MM.1S (cell line): ENCODE measurements at regions not wholly inside any gene's neighbourhood (a gene's known extent, or its start where the extent isn't known, plus 50 kb on each side); places are given as distances from the start of the nearest gene placed in this dataset.

Experiments
- DNase-seq: peaks from one replicate; pipeline ENCODE4 v3.0.0-alpha.2; 2015
- H2AFZ ChIP-seq: fragments of 300-600 bp; sonication (generic); 2 replicates; pipeline ENCODE4 v1.6.0; 2016; ENCODE audit warnings: antibody characterized with exemption, low read length
- H3F3A ChIP-seq: fragments of 300-600 bp; sonication (generic); 2 replicates; pipeline ENCODE4 v1.6.1; 2016; ENCODE audit warnings: mild to moderate bottlenecking, antibody characterized with exemption, low read length, moderate library complexity, mixed read lengths; ENCODE audit not compliant: insufficient read depth
- H3K27ac ChIP-seq: fragments of 300-600 bp; sonication (generic); 2 replicates; pipeline ENCODE4 v1.5.1; 2016; ENCODE audit warnings: mild to moderate bottlenecking, low read length
- H3K27me3 ChIP-seq: fragments of 300-600 bp; sonication (generic); replicated peaks from 2 replicates; pipeline ENCODE4 v1.6.0; 2016; ENCODE audit warnings: low read length; ENCODE audit not compliant: insufficient read depth
- H3K36me3 ChIP-seq: fragments of 300-600 bp; sonication (generic); replicated peaks from 2 replicates; pipeline ENCODE4 v1.6.1; 2016; ENCODE audit warnings: mild to moderate bottlenecking, low read length, mixed read lengths; ENCODE audit not compliant: insufficient read depth
- H3K4me1 ChIP-seq: fragments of 300-600 bp; sonication (generic); 2 replicates; pipeline ENCODE4 v1.6.1; 2016; ENCODE audit warnings: low read length, mixed read lengths
- H3K4me2 ChIP-seq: fragments of 300-600 bp; sonication (generic); 2 replicates; pipeline ENCODE4 v1.6.0; 2016; ENCODE audit warnings: low read depth, low read length
- H3K4me3 ChIP-seq: fragments of 300-600 bp; sonication (generic); 2 replicates; pipeline ENCODE4 v1.5.1; 2016; ENCODE audit warnings: low read length, mixed read lengths
- H3K79me2 ChIP-seq: fragments of 300-600 bp; sonication (generic); 2 replicates; pipeline ENCODE4 v1.6.1; 2016; ENCODE audit warnings: mixed run types, low read length, mixed read lengths
- H3K9ac ChIP-seq: fragments of 300-600 bp; sonication (generic); 2 replicates; pipeline ENCODE4 v1.6.1; 2016; ENCODE audit warnings: low read length, mixed read lengths
- H3K9me2 ChIP-seq: fragments of 300-600 bp; sonication (generic); replicated peaks from 2 replicates; pipeline ENCODE4 v1.6.1; 2016; ENCODE audit warnings: mild to moderate bottlenecking, low read length, mixed read lengths; ENCODE audit not compliant: insufficient read depth
- H3K9me3 ChIP-seq: fragments of 300-600 bp; sonication (generic); replicated peaks from 2 replicates; pipeline ENCODE4 v1.6.1; 2016; ENCODE audit warnings: mild to moderate bottlenecking, low read length, mixed read lengths; ENCODE audit not compliant: insufficient read depth
- H4K20me1 ChIP-seq: fragments of 300-600 bp; sonication (generic); 2 replicates; pipeline ENCODE4 v1.6.1; 2016; ENCODE audit warnings: mild to moderate bottlenecking, low read length, moderate library complexity, mixed read lengths; ENCODE audit not compliant: insufficient read depth
- EZH2 ChIP-seq: fragments of 300-600 bp; sonication (generic); optimal IDR thresholded peaks from 2 replicates; pipeline ENCODE3; 2017; ENCODE audit warnings: low read depth, mild to moderate bottlenecking, antibody characterized with exemption, low read length, mixed read lengths
- EZH2phosphoT487 ChIP-seq: fragments of 300-600 bp; sonication (generic); IDR thresholded peaks from 2 replicates; pipeline ENCODE4 v1.6.1; 2018; ENCODE audit warnings: antibody characterized with exemption, low read length
- TF ChIP-seq, protein P1 (sequence below): fragments of 300-600 bp; sonication (generic); IDR thresholded peaks from 2 replicates; pipeline ENCODE4 v1.5.1; 2016; ENCODE audit warnings: antibody characterized with exemption, low read length, mixed read lengths

GRCh38 chr4:187251896-187252295 lies 528.2 kb upstream of the FAT1 start:
- DNase-seq = no peak
- Histone ChIP-seq H3K9me3 (no peaks in the 10 kb centered on the region), H3K27ac (no peak overlapping the region)

DNA sequence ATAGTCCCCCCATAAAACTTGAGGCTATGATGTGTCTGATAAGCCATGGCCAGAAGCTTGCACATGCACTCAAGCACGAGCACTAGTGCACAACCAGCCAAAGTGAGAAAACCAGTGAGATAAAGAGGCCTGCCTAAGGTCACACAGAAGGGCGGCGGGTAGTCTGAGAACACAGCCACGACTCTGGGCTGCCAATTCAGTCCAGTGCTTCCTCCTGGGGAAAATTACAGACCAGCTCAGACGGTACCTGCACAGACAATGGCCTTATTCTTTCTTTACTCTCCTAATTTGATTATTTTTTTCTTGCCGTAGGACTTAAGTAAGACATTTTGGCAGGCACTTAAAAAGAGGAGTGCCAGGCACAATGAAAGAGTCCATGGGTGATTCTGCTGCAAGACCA lies 533.2 kb upstream of the FAT1 start:
- Histone ChIP-seq H3K4me1 (no peaks in the 10 kb centered on the region), H3K4me3 (no peak overlapping the region), H4K20me1 (no peaks in the 10 kb centered on the region), H3K36me3 (no peaks in the 10 kb centered on the region), H3K4me2 (no peak overlapping the region), H2AFZ (no peak overlapping the region), H3K79me2 (no peaks in the 10 kb centered on the region), H3K9ac (no peak overlapping the region), H3K27ac (no peak overlapping the region), H3K27me3 (no peaks in the 10 kb centered on the region), H3F3A (no peaks in the 10 kb centered on the region), H3K9me3 (no peaks in the 10 kb centered on the region), H3K9me2 (no peaks in the 10 kb centered on the region)
- TF ChIP-seq EZH2 = no peak
- TF ChIP-seq, protein P1, sequence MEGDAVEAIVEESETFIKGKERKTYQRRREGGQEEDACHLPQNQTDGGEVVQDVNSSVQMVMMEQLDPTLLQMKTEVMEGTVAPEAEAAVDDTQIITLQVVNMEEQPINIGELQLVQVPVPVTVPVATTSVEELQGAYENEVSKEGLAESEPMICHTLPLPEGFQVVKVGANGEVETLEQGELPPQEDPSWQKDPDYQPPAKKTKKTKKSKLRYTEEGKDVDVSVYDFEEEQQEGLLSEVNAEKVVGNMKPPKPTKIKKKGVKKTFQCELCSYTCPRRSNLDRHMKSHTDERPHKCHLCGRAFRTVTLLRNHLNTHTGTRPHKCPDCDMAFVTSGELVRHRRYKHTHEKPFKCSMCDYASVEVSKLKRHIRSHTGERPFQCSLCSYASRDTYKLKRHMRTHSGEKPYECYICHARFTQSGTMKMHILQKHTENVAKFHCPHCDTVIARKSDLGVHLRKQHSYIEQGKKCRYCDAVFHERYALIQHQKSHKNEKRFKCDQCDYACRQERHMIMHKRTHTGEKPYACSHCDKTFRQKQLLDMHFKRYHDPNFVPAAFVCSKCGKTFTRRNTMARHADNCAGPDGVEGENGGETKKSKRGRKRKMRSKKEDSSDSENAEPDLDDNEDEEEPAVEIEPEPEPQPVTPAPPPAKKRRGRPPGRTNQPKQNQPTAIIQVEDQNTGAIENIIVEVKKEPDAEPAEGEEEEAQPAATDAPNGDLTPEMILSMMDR = no peak
- no peak for TF ChIP-seq EZH2phosphoT487
- DNase-seq = no peak

More at GRCh38 chr4:187251896-187252295, 528.2 kb upstream of the FAT1 start:
- H3K36me3 ChIP-seq = no peaks in the 10 kb centered on the region
- no peak overlapping the region for H2AFZ ChIP-seq
- no peak overlapping the region for H3K4me2 ChIP-seq
- no peaks in the 10 kb centered on the region for H3K27me3 ChIP-seq
- H4K20me1 ChIP-seq = no peaks in the 10 kb centered on the region
- H3K79me2 ChIP-seq = no peaks in the 10 kb centered on the region
- H3F3A ChIP-seq = no peaks in the 10 kb centered on the region
- no peak overlapping the region for H3K4me3 ChIP-seq
- TF ChIP-seq, protein P1 = no peak
- no peak for TF ChIP-seq EZH2phosphoT487
- TF ChIP-seq EZH2 = no peak
- no peak overlapping the region for H3K9ac ChIP-seq
- H3K4me1 ChIP-seq = no peaks in the 10 kb centered on the region
- H3K9me2 ChIP-seq = no peaks in the 10 kb centered on the region

DNA sequence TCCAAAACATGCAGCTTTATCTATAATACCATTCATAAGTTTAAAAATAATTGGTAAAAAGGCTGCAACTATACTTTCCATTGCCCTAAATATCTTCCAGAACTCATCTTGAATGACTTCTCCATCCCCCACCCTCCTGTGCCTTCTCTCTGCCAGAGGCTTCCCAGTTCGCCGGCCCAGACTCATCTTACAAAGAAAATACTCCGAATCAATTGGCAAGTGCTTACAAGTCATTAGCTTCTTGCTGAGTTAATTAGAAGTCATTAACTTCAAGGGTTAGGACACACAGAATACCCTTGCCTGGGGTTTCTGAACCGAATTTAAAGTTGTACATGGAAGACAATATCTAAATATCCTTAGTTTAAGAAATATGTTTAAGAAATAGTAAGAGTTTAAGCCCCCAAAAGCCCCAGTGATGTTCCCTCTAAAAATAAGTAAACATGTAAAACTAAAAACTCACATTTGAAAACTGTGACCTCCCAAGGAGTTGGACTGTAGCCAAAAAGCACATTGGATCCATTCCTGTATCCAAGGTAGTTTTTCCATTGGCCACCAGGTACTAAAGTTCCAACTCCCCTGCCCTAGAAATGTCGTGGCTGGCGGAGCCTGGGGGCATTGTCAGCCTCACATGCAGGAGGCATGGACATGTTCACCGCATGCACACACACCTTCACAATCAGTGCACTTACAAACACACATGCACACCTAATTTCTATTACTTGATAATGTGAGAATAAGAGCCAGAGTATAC lies 535.2 kb upstream of the FAT1 start:
- Histone ChIP-seq H3K9ac (no peak overlapping the region), H3K9me3 (no peaks in the 10 kb centered on the region), H3F3A (no peaks in the 10 kb centered on the region), H3K4me2 (no peak overlapping the region), H3K9me2 (no peaks in the 10 kb centered on the region), H3K36me3 (no peaks in the 10 kb centered on the region), H3K79me2 (no peaks in the 10 kb centered on the region), H2AFZ (no peak overlapping the region), H3K27me3 (no peaks in the 10 kb centered on the region), H3K4me3 (no peak overlapping the region), H3K4me1 (no peaks in the 10 kb centered on the region), H3K27ac (no peak overlapping the region), H4K20me1 (no peaks in the 10 kb centered on the region)
- DNase-seq = no peak
- TF ChIP-seq EZH2 (no peak), EZH2phosphoT487 (no peak)
- TF ChIP-seq, protein P1 = no peak
